ENCODE measurements at regions not wholly inside any gene's neighbourhood (a gene's known extent, or its start where the extent isn't known, plus 50 kb on each side); places are given as distances from the start of the nearest gene placed in this dataset.

DNA sequence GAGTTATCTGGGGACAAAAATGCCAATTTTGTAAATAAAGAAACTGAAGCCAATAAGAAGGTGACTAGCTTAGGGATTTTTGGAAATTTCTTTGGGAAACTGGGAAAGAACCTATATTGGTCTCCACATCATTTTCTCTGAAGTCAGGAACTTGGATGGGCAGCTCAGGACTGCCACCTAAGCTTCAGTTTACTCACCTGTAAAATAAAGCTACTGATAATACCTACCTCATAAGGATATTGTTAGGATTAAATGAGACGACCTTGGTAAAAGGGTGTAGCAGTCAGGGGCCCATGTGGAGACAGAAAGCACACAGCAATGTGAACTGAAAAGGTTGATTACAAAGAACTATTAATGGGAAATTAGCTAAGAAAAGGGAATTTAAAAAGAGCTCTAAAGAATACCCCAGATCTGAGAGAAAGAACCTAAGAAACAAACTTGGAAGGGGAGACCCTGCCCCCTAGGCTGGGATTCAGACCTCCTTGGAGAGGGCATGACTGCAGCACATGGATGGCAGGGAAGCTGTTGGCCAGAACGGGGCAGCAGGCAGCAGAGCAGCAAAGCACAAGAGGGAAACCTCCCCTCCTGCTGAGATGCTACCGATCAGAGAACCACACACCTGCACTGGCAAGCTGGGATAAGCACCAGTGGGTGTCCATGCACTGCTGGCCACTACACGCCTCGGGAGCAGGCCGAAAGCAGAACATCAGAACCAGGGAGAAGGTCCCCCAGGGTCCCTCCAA is 83.7 kb upstream of the THBS1 start:
- Mint-ChIP-seq H3K9me3 (ENCODE audit: unreplicated experiment) (no peaks in the 10 kb centered on the region), H3K27me3 (ENCODE audit: unreplicated experiment) (no peaks in the 10 kb centered on the region), H3K36me3 (ENCODE audit: unreplicated experiment) (no peaks in the 10 kb centered on the region), H3K4me1 (ENCODE audit: unreplicated experiment) (peaks cover 69% of the 10 kb centered on the region), H3K27ac (ENCODE audit: unreplicated experiment) (no peak overlapping the region), H3K4me3 (ENCODE audit: unreplicated experiment) (no peak overlapping the region)
- TF ChIP-seq, protein P1, sequence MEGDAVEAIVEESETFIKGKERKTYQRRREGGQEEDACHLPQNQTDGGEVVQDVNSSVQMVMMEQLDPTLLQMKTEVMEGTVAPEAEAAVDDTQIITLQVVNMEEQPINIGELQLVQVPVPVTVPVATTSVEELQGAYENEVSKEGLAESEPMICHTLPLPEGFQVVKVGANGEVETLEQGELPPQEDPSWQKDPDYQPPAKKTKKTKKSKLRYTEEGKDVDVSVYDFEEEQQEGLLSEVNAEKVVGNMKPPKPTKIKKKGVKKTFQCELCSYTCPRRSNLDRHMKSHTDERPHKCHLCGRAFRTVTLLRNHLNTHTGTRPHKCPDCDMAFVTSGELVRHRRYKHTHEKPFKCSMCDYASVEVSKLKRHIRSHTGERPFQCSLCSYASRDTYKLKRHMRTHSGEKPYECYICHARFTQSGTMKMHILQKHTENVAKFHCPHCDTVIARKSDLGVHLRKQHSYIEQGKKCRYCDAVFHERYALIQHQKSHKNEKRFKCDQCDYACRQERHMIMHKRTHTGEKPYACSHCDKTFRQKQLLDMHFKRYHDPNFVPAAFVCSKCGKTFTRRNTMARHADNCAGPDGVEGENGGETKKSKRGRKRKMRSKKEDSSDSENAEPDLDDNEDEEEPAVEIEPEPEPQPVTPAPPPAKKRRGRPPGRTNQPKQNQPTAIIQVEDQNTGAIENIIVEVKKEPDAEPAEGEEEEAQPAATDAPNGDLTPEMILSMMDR (IDR thresholded peaks at IDR 0.05), result no peak
- DNase-seq (ENCODE audit: extremely low spot score, unreplicated experiment), result no peak

DNA sequence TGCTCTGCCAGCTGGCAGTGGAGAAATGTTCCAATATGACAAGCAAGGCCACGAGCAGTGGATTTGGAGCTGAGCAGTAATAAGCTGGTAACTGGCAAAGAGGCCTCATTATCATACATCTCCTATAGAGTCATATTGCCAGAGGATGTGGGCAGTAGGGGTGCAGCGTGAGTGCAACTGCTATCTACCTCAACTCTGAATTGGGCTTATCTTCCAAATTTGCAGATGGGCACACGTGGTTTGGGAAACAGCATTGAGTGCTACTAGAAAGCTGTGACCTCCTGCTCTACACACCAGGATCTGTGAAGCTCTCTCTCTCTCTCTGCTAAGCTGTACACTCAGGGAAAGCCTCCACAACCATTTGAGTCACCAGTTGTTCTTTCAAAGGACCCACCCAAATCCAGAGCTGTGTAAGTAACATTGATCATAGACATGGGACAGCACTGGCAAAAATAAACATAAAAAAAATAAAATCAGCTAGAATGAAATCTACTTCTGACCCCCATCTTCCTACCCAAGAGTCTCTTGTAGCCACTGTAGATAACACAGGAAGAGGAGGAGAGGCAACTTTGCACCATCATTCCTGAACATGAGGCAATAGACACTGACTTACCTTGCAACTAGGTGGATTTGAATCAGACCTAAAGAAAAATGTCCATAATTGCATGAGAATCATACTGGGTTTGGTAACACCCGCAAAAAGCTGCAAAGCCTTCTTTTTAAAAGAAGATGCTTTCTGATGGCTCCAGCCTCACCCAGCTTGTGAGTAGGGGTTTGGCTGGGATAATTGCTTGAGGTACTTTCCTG is 82.9 kb upstream of the THBS1 start:
- TF ChIP-seq, protein P1 (IDR thresholded peaks at IDR 0.05), result no peak
- Mint-ChIP-seq H3K4me1 (ENCODE audit: unreplicated experiment) (peaks cover 77% of the 10 kb centered on the region), H3K9me3 (ENCODE audit: unreplicated experiment) (no peaks in the 10 kb centered on the region), H3K27ac (ENCODE audit: unreplicated experiment) (peak overlapping the region; percentile 85), H3K27me3 (ENCODE audit: unreplicated experiment) (no peaks in the 10 kb centered on the region), H3K36me3 (ENCODE audit: unreplicated experiment) (no peaks in the 10 kb centered on the region), H3K4me3 (ENCODE audit: unreplicated experiment) (no peak overlapping the region)
- no peak for DNase-seq (ENCODE audit: extremely low spot score, unreplicated experiment)

DNA sequence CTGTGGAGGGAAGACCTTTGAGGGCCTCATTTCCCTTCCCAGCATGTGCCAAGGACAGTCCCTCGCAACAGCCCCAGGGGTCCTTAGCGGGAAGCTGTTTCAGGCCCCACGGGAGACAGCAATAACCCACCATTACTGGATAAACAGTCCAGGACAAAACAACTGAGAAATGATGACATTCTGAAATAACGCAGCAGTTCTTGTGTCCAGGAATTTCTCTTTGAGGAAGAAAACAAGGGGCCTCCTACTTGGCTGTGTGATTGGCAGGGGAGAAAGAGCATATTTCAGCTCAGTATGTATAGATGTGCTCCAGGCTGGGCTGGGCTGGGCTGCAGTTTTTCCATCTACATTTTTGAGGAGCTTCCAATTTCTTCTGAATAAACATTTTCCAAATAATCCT is 82.2 kb upstream of the THBS1 start:
- TF ChIP-seq, protein P1 (IDR thresholded peaks at IDR 0.05), result no peak
- no peaks in the 10 kb centered on the region for H3K9me3 Mint-ChIP-seq (ENCODE audit: unreplicated experiment)
- no peak for DNase-seq (ENCODE audit: extremely low spot score, unreplicated experiment)

DNA sequence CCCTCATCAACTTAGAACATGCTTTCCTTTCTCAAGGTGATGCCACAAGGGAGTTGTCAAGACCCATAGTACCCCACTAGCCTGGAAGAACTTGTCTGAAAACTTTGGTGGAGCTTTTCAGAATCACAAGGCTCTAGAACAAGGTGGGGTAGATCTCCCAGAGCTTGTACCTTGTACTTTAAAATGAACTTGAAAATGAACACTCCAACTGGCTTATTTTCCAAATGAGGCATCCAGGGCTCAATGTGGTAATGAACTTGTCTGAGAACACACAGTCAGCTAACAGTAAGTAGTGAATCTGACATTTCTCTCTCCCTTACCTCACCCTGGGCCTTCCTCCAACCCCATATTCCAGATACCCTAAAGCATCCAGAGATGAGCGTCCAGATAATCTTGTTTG is 81.8 kb upstream of the THBS1 start:
- Mint-ChIP-seq H3K36me3 (ENCODE audit: unreplicated experiment) (no peaks in the 10 kb centered on the region), H3K4me3 (ENCODE audit: unreplicated experiment) (no peak overlapping the region), H3K4me1 (ENCODE audit: unreplicated experiment) (peaks cover 80% of the 10 kb centered on the region), H3K27me3 (ENCODE audit: unreplicated experiment) (no peaks in the 10 kb centered on the region), H3K9me3 (ENCODE audit: unreplicated experiment) (no peaks in the 10 kb centered on the region), H3K27ac (ENCODE audit: unreplicated experiment) (peak overlapping the region; percentile 85)
- DNase-seq (ENCODE audit: extremely low spot score, unreplicated experiment), result no peak
- TF ChIP-seq, protein P1 (IDR thresholded peaks at IDR 0.05), result no peak

More for the DNA sequence above, 82.2 kb upstream of the THBS1 start:
- no peaks in the 10 kb centered on the region for H3K36me3 Mint-ChIP-seq (ENCODE audit: unreplicated experiment)
- H3K27me3 Mint-ChIP-seq (ENCODE audit: unreplicated experiment), result no peaks in the 10 kb centered on the region
- no peak overlapping the region for H3K4me3 Mint-ChIP-seq (ENCODE audit: unreplicated experiment)
- H3K4me1 Mint-ChIP-seq (ENCODE audit: unreplicated experiment), result peaks cover 80% of the 10 kb centered on the region
- peak overlapping the region; percentile 85 for H3K27ac Mint-ChIP-seq (ENCODE audit: unreplicated experiment)

DNA sequence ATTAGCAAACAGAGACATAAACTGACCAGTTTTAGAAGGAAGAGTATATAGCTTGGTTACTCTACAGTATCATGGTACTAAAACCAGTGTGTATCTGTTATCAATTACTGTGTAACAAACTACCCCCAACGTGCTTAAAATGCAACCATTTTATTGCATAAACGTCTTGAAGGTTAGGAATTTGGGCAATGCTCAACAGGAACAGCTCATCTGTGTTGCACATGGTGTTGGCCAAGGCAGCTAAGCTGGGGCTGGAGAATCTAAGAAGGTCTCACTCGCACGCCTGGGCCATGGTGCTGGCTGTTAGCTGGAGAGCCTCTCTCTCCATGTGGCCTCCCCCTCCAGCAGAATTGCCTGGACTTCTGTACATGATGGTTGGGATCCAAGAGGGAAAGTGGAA is 81.2 kb upstream of the THBS1 start:
- TF ChIP-seq, protein P1 (IDR thresholded peaks at IDR 0.05), result no peak
- Mint-ChIP-seq H3K27me3 (ENCODE audit: unreplicated experiment) (no peaks in the 10 kb centered on the region), H3K4me1 (ENCODE audit: unreplicated experiment) (peaks cover 82% of the 10 kb centered on the region), H3K4me3 (ENCODE audit: unreplicated experiment) (no peak overlapping the region), H3K9me3 (ENCODE audit: unreplicated experiment) (no peaks in the 10 kb centered on the region), H3K36me3 (ENCODE audit: unreplicated experiment) (no peaks in the 10 kb centered on the region), H3K27ac (ENCODE audit: unreplicated experiment) (peak overlapping the region; percentile 85)
- no peak for DNase-seq (ENCODE audit: extremely low spot score, unreplicated experiment)

Data from osteocyte (in vitro differentiated cells).